ENCODE measurements at regions not wholly inside any gene's neighbourhood (a gene's known extent, or its start where the extent isn't known, plus 50 kb on each side); places are given as distances from the start of the nearest gene placed in this dataset.

DNA sequence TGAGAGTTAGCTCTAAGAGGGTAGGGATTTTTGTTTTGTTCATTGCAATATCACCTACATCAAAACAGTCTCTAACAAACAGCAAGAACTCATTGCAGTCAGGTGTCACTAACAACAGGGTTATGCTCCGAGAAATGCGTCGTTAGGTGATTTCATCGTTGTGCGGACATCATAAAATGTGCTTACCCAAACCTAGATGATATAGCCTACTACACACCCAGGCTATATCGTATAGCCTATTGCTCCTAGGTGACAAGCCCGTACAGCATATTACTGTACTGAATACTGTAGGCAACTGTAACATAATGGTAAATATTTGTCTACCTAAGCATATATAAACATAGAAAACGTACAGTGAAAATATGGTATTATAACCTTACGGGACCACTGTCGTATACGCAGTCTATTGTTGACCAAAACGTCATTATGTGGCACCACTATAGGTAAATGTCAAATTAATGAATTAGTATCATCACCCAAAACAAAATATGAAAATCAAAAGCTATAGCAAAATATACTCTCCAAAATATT, 49.9 kb upstream of the TAB2 start:
- 94% methylated on average over 3 of the region's 12 CpGs for WGBS (ENCODE audit: insufficient coverage)
- Histone ChIP-seq H3K4me3 (ENCODE audit: low read depth, low read length) (no peak overlapping the region), H3K27ac (ENCODE audit: low read depth, low read length) (no peak overlapping the region), H3K27me3 (ENCODE audit: control insufficient read depth, insufficient read depth, low read length) (no peaks in the 10 kb centered on the region), H3K4me1 (ENCODE audit: control insufficient read depth, insufficient read depth, low read length) (no peaks in the 10 kb centered on the region), H3K9me3 (ENCODE audit: control insufficient read depth, insufficient read depth, low read length) (no peaks in the 10 kb centered on the region), H3K36me3 (ENCODE audit: control insufficient read depth, insufficient read depth, low read length) (no peaks in the 10 kb centered on the region)
- DNase-seq (ENCODE audit: low read depth in 4 of 6, low spot score in 6 of 6): no peak
